H1 (cell line): ENCODE measurements at regions not wholly inside any gene's neighbourhood (a gene's known extent, or its start where the extent isn't known, plus 50 kb on each side); places are given as distances from the start of the nearest gene placed in this dataset.

Experiments used
- CTCF ChIA-PET: fragments of 300-600 bp; sonication (Branson Sonifier 250); formaldehyde crosslinking; loops from one replicate; lab custom pipeline; 2021; ENCODE audit not compliant: partially characterized antibody; lab: Charles Lee
- POLR2A ChIA-PET: fragments of 300-600 bp; sonication (Branson Sonifier 250); formaldehyde crosslinking; loops from one replicate; lab custom pipeline; 2021; ENCODE audit warnings: inconsistent platforms; ENCODE audit not compliant: partially characterized antibody; lab: Charles Lee
- DNase-seq, 2 experiments: peaks; one replicate each; pipeline versions ENCODE4 v3.0.0 to v3.0.0-alpha.2; 2010 to 2022; ENCODE audit warnings: low spot score in 2 of 2, low read depth in 1 of 2, mixed read lengths in 1 of 2
- FAIRE-seq: peaks from 2 replicates; lab custom pipeline; 2011; peaks lifted over from hg19 to GRCh38; lab: Jason Lieb, UNC
- H2AFZ ChIP-seq: 2 replicates; pipeline ENCODE4 v1.8.1; 2012; ENCODE audit warnings: low read length, inconsistent platforms
- H2AK5ac ChIP-seq: 2 replicates; pipeline ENCODE4 v1.6.1; 2013; ENCODE audit warnings: low read depth, low read length
- H2BK120ac ChIP-seq: replicated peaks from 2 replicates; pipeline ENCODE3; 2013; ENCODE audit warnings: low read depth, low read length, inconsistent platforms
- H2BK12ac ChIP-seq: 2 replicates; pipeline ENCODE4 v1.6.1; 2013; ENCODE audit warnings: low read depth, low read length
- H2BK15ac ChIP-seq: 2 replicates; pipeline ENCODE4 v1.6.1; 2013; ENCODE audit warnings: low read length
- H2BK20ac ChIP-seq: 2 replicates; pipeline ENCODE4 v1.6.1; 2013; ENCODE audit warnings: low read length
- H2BK5ac ChIP-seq: 2 replicates; pipeline ENCODE4 v1.6.1; 2013; ENCODE audit warnings: low read depth, low read length
- H3K14ac ChIP-seq: 2 replicates; pipeline ENCODE4 v1.6.1; 2013; ENCODE audit warnings: inconsistent platforms; ENCODE audit not compliant: insufficient read length
- H3K18ac ChIP-seq: 2 replicates; pipeline ENCODE4 v1.6.1; 2013; ENCODE audit warnings: low read length; ENCODE audit errors: extremely low read depth
- H3K23ac ChIP-seq: 2 replicates; pipeline ENCODE4 v1.6.1; 2013; ENCODE audit warnings: inconsistent platforms; ENCODE audit not compliant: insufficient read length
- H3K23me2 ChIP-seq: 2 replicates; pipeline ENCODE4 v1.6.1; 2013; ENCODE audit warnings: low read depth, low read length
- H3K27ac ChIP-seq: 2 replicates; pipeline ENCODE4 v1.6.1; 2011; ENCODE audit warnings: low read depth, low read length, inconsistent platforms
- H3K27me3 ChIP-seq, 4 experiments: replicated peaks in 1 of 4; 1 replicate in 1 of 4; 2 replicates in 3 of 4; pipeline versions ENCODE4 v1.6.1 to v1.8.1; 2011 to 2013; ENCODE audit warnings: low read length in 3 of 4, mild to moderate bottlenecking in 3 of 4, inconsistent platforms in 2 of 4, mixed read lengths in 2 of 4, moderate library complexity in 1 of 4; ENCODE audit not compliant: control insufficient read depth in 3 of 4, insufficient read depth in 3 of 4; ENCODE audit errors: extremely low read depth in 1 of 4
- H3K36me3 ChIP-seq, 4 experiments: 2 replicates each; pipeline versions ENCODE4 v1.6.1 to v1.8.1; 2011 to 2013; ENCODE audit warnings: mild to moderate bottlenecking in 4 of 4, low read length in 3 of 4, moderate library complexity in 2 of 4, control low read depth in 1 of 4, inconsistent platforms in 1 of 4; ENCODE audit not compliant: insufficient read depth in 4 of 4, control insufficient read depth in 2 of 4
- H3K4ac ChIP-seq: replicated peaks from 2 replicates; pipeline ENCODE3; 2013; ENCODE audit warnings: low read length, low read depth, mixed read lengths, inconsistent platforms; ENCODE audit not compliant: insufficient read length
- H3K4me1 ChIP-seq, 4 experiments: replicated peaks in 1 of 4; 1 replicate in 1 of 4; 2 replicates in 3 of 4; pipeline versions ENCODE4 v1.6.1 to v1.8.1; 2011 to 2013; ENCODE audit warnings: low read length in 3 of 4, inconsistent platforms in 2 of 4, mixed read lengths in 1 of 4; ENCODE audit not compliant: insufficient read depth in 4 of 4, control insufficient read depth in 3 of 4
- H3K4me2 ChIP-seq, 2 experiments: 2 replicates each; pipeline versions ENCODE4 v1.6.1 to v1.8.1; 2011 to 2013; ENCODE audit warnings: low read depth in 2 of 2, low read length in 2 of 2, control low read depth in 1 of 2, inconsistent platforms in 1 of 2, mild to moderate bottlenecking in 1 of 2; ENCODE audit not compliant: insufficient read depth in 1 of 2
- H3K4me3 ChIP-seq, 4 experiments: fragments of 200-600, 300-600 bp in 1 of 4; sonication (generic), shearing (Covaris generic), sonication (Bioruptor Twin) in 1 of 4; 2 replicates each; pipeline versions ENCODE4 v1.5.1 to v1.8.1; 2011 to 2016; ENCODE audit warnings: low read length in 4 of 4, low read depth in 3 of 4, control low read depth in 2 of 4, inconsistent platforms in 2 of 4, mild to moderate bottlenecking in 2 of 4, mixed read lengths in 1 of 4, moderate library complexity in 1 of 4; ENCODE audit not compliant: insufficient read depth in 2 of 4; ENCODE audit errors: extremely low read depth in 1 of 4
- H3K56ac ChIP-seq: replicated peaks from 2 replicates; pipeline ENCODE3; 2013; ENCODE audit warnings: low read depth, mild to moderate bottlenecking, mixed read lengths, low read length, inconsistent platforms; ENCODE audit not compliant: insufficient read length
- H3K79me1 ChIP-seq: 2 replicates; pipeline ENCODE4 v1.6.1; 2013; ENCODE audit warnings: low read depth, low read length, control low read depth
- H3K79me2 ChIP-seq, 2 experiments: 2 replicates each; pipeline versions ENCODE4 v1.6.1 to v1.8.1; 2012 to 2013; ENCODE audit warnings: low read length in 2 of 2, mild to moderate bottlenecking in 2 of 2, inconsistent platforms in 1 of 2; ENCODE audit not compliant: insufficient read depth in 2 of 2, control insufficient read depth in 1 of 2
- H3K9ac ChIP-seq, 4 experiments: replicated peaks in 1 of 4; 1 replicate in 1 of 4; 2 replicates in 3 of 4; pipeline versions ENCODE4 v1.6.1 to v1.8.1; 2011 to 2013; ENCODE audit warnings: low read depth in 3 of 4, low read length in 3 of 4, control low read depth in 2 of 4, mild to moderate bottlenecking in 2 of 4, moderate library complexity in 2 of 4, inconsistent platforms in 1 of 4; ENCODE audit errors: extremely low read depth in 1 of 4
- H3K9me3 ChIP-seq, 2 experiments: 2 replicates each; pipeline versions ENCODE4 v1.6.1 to v1.8.1; 2012 to 2013; ENCODE audit warnings: mild to moderate bottlenecking in 2 of 2, moderate library complexity in 2 of 2, control low read depth in 1 of 2, inconsistent platforms in 1 of 2, low read depth in 1 of 2, low read length in 1 of 2, mixed read lengths in 1 of 2; ENCODE audit not compliant: insufficient read depth in 2 of 2
- H4K20me1 ChIP-seq, 2 experiments: replicated peaks in 1 of 2; 2 replicates each; pipeline versions ENCODE3 to v1.8.1; 2011 to 2013; ENCODE audit warnings: inconsistent platforms in 2 of 2, low read length in 2 of 2, mild to moderate bottlenecking in 1 of 2; ENCODE audit not compliant: insufficient read depth in 2 of 2, control insufficient read depth in 1 of 2
- H4K5ac ChIP-seq: 2 replicates; pipeline ENCODE4 v1.6.1; 2013; ENCODE audit warnings: low read length, low read depth, mixed read lengths, inconsistent platforms; ENCODE audit not compliant: insufficient read length
- H4K8ac ChIP-seq: 2 replicates; pipeline ENCODE4 v1.8.0; 2013; ENCODE audit warnings: mild to moderate bottlenecking, moderate library complexity, low read length, inconsistent platforms; ENCODE audit not compliant: insufficient read depth; ENCODE audit errors: extremely low read depth
- H4K91ac ChIP-seq: replicated peaks from 2 replicates; pipeline ENCODE3; 2013; ENCODE audit warnings: low read length, mixed read lengths, inconsistent platforms; ENCODE audit not compliant: insufficient read length
- ATF3 ChIP-seq: IDR thresholded peaks from 2 replicates; pipeline ENCODE4 v1.6.1; 2011; ENCODE audit warnings: low read depth, mild to moderate bottlenecking, low read length; ENCODE audit not compliant: insufficient read depth
- EZH2 ChIP-seq: fragments of 200-600 bp; sonication (generic); IDR thresholded peaks from 2 replicates; pipeline ENCODE4 v1.7.1; 2012; ENCODE audit warnings: low read depth, mild to moderate bottlenecking, moderate library complexity, low read length, inconsistent platforms; ENCODE audit not compliant: severe bottlenecking
- KDM4A ChIP-seq: IDR thresholded peaks from one replicate; pipeline ENCODE4 v1.7.1; 2012; ENCODE audit warnings: low read depth, mild to moderate bottlenecking, moderate library complexity, low read length, inconsistent platforms; ENCODE audit not compliant: severe bottlenecking
- MAX ChIP-seq: IDR thresholded peaks from 2 replicates; pipeline ENCODE4 v1.6.1; 2012; ENCODE audit warnings: inconsistent platforms
- SUZ12 ChIP-seq: fragments of 200-600 bp; sonication (generic); IDR thresholded peaks from 2 replicates; pipeline ENCODE4 v1.6.1; 2012; ENCODE audit warnings: mild to moderate bottlenecking, inconsistent platforms, low read length, moderate library complexity, mixed read lengths
- TCF12 ChIP-seq: IDR thresholded peaks from 2 replicates; pipeline ENCODE4 v1.6.1; 2011; ENCODE audit warnings: low read depth, mild to moderate bottlenecking, low read length
- TEAD4 ChIP-seq: IDR thresholded peaks from 2 replicates; pipeline ENCODE4 v1.6.1; 2012; ENCODE audit warnings: low read depth, low read length, inconsistent platforms, mixed read lengths
- WGBS, 2 experiments: shearing (Covaris generic) in 1 of 2; methylation state at CpG; one replicate each; pipeline versions ENCODE4 v1.1.6 to v1.1.7; 2013 to 2015; ENCODE audit warnings: low lambda C conversion rate in 2 of 2, mixed read lengths in 2 of 2, inconsistent platforms in 1 of 2, low coverage in 1 of 2, missing lambda C conversion rate in 1 of 2; ENCODE audit not compliant: insufficient replicate concordance in 2 of 2, insufficient coverage in 1 of 2, insufficient read length in 1 of 2; ENCODE audit errors: extremely low coverage in 1 of 2, missing lambda C conversion rate in 1 of 2; 5-methylcytosine and 5-hydroxymethylcytosine counted together

DNA sequence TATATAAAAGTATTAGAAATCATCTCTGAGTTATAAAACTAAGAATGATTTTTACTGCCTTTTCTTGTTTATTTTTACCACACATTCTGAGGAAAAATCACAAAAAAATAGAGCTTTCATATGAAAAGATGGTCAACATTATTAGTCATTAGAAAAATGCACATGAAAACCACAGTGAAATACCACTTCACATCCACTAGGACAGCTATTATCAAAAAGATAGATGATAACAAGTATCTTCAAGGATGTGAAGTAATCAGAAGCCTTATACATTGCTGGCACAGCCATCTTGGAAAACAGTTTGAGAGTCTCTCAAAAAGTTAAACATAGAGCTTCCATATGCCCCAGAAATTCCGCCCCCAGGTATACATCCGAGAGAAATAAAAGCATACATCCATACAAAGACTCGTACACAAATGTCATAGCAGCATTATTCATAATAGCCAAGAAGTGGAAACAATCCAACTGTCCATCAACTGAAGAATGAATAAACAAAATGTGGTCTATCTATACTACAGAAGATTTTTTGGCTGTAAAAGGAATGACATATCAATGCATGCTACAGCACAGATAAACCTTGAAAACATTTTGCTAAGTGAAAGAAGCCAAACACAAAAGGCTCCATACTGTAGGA, 523.9 kb downstream of the FUT8 start:
- TF ChIP-seq TCF12: no peak
- no peak for TF ChIP-seq SUZ12
- TF ChIP-seq KDM4A: no peak
- no peak for TF ChIP-seq EZH2
- no peak for TF ChIP-seq ATF3
- TF ChIP-seq MAX: no peak
- TF ChIP-seq TEAD4: no peak
- ChIA-PET CTCF (interaction anchor here (1.2 kb wide), 1 partner anchor 25 kb away, joined by 3 read pairs; no protein-coding TSS in a partner anchor), POLR2A (interaction anchor here (1.2 kb wide), 1 partner anchor 9 kb away, joined by 5 read pairs; no protein-coding TSS in a partner anchor)
- H3K79me2 ChIP-seq: no peaks in the 10 kb centered on the region
- H4K8ac ChIP-seq: no peak overlapping the region
- no peak for DNase-seq
- H2BK120ac ChIP-seq: no peak overlapping the region
- no peak for FAIRE-seq
- H2BK15ac ChIP-seq: no peak overlapping the region
- H4K5ac ChIP-seq: no peak overlapping the region
- H2AK5ac ChIP-seq: no peak overlapping the region
- H3K23ac ChIP-seq: no peak overlapping the region
- H3K27me3 ChIP-seq: no peaks in the 10 kb centered on the region
- H3K4ac ChIP-seq: no peak overlapping the region
- H3K4me1 ChIP-seq: peaks cover 0 to 9% (median 4%) of the 10 kb centered on the region in 4 experiments; a peak in 5 of 7 replicates
- H3K14ac ChIP-seq: no peak overlapping the region
- H4K91ac ChIP-seq: no peak overlapping the region
- H4K20me1 ChIP-seq: no peaks in the 10 kb centered on the region
- no peaks in the 10 kb centered on the region for H3K23me2 ChIP-seq
- no peak overlapping the region for H3K4me2 ChIP-seq
- no peak overlapping the region for H3K9ac ChIP-seq
- no peak overlapping the region for H2BK12ac ChIP-seq
- WGBS, 2 experiments: 90% methylated on average over 3 of the region's 3 CpGs; no CpG with 5 or more reads in 1 of the 2 experiments
- no peak overlapping the region for H2BK20ac ChIP-seq
- H3K18ac ChIP-seq: no peak overlapping the region
- no peaks in the 10 kb centered on the region for H3K79me1 ChIP-seq
- no peaks in the 10 kb centered on the region for H3K9me3 ChIP-seq
- no peak overlapping the region for H3K56ac ChIP-seq
- H3K36me3 ChIP-seq: no peaks in the 10 kb centered on the region
- H3K4me3 ChIP-seq: no peak overlapping the region
- H2BK5ac ChIP-seq: no peak overlapping the region
- H2AFZ ChIP-seq: no peak overlapping the region
- no peak overlapping the region for H3K27ac ChIP-seq
